Left ventricle myocardium inferior (tissue), 1 donor: ENCODE measurements at regions not wholly inside any gene's neighbourhood (a gene's known extent, or its start where the extent isn't known, plus 50 kb on each side); places are given as distances from the start of the nearest gene placed in this dataset.
"Not testable (repeated sequence)": the region's sequence is repeated elsewhere in the genome, so short reads cannot be mapped to it uniquely, and the experiment has no call there.

Source experiments
- DNase-seq: peaks from one replicate; pipeline ENCODE4 v3.0.0-alpha.2; 2020
- H3K27ac ChIP-seq: fragments of 200-600 bp; replicated peaks from 2 replicates; pipeline ENCODE4 v1.8.0; 2021
- H3K27me3 ChIP-seq: fragments of 200-600 bp; 2 replicates; pipeline ENCODE4 v1.8.0; 2021; ENCODE audit warnings: low read depth
- H3K36me3 ChIP-seq: fragments of 200-600 bp; 2 replicates; pipeline ENCODE4 v1.8.0; 2021
- H3K4me1 ChIP-seq: fragments of 200-600 bp; 2 replicates; pipeline ENCODE4 v1.8.0; 2021
- H3K4me3 ChIP-seq: fragments of 200-600 bp; 2 replicates; pipeline ENCODE4 v1.8.0; 2021; ENCODE audit warnings: mild to moderate bottlenecking, moderate library complexity
- H3K9me3 ChIP-seq: fragments of 200-600 bp; replicated peaks from 2 replicates; pipeline ENCODE4 v1.8.0; 2021
- CTCF ChIP-seq: fragments of 200-600 bp; IDR thresholded peaks from 2 replicates; pipeline ENCODE4 v1.8.0; 2021; ENCODE audit warnings: antibody characterized with exemption, mild to moderate bottlenecking, borderline replicate concordance
- intact Hi-C: fragments of 100-400 bp; cut with micrococcal nuclease; formaldehyde crosslinking; loops from one replicate; pipeline ENCODE4 v1.11.0; 2022
- donor health status: DM: no; HTN: yes; CAD: no; lungs with severe emphysema.

GRCh38 chr20:52049001-52049731 is 142.4 kb downstream of the ZFP64 start:
- no peaks in the 10 kb centered on the region for H3K4me1 ChIP-seq
- intact Hi-C loops: no loop called here
- no peaks in the 10 kb centered on the region for H3K9me3 ChIP-seq
- H3K4me3 ChIP-seq: no peak overlapping the region
- DNase-seq: no peak
- no peak overlapping the region for H3K27ac ChIP-seq
- peaks cover 43% of the 10 kb centered on the region for H3K27me3 ChIP-seq
- H3K36me3 ChIP-seq: no peaks in the 10 kb centered on the region
- no peak for TF ChIP-seq CTCF

- intact Hi-C loops: no loop called here
- Histone ChIP-seq H3K27ac (no peak overlapping the region), H3K9me3 (no peaks in the 10 kb centered on the region), H3K36me3 (no peaks in the 10 kb centered on the region), H3K27me3 (peaks cover 43% of the 10 kb centered on the region), H3K4me1 (no peaks in the 10 kb centered on the region), H3K4me3 (no peak overlapping the region)
- TF ChIP-seq CTCF: no peak
- no peak for DNase-seq
Observed at GRCh38 chr20:52047811-52048764, 143.5 kb downstream of the ZFP64 start.

GRCh38 chr20:52041966-52042365 is 149.6 kb downstream of the ZFP64 start:
- TF ChIP-seq CTCF: no peak
- no peaks in the 10 kb centered on the region for H3K9me3 ChIP-seq
- H3K4me1 ChIP-seq: no peaks in the 10 kb centered on the region
- no peaks in the 10 kb centered on the region for H3K36me3 ChIP-seq
- DNase-seq: no peak
- H3K27ac ChIP-seq: no peak overlapping the region
- intact Hi-C loops: no loop called here
- no peak overlapping the region for H3K4me3 ChIP-seq
- H3K27me3 ChIP-seq: peaks cover 18% of the 10 kb centered on the region

- no peaks in the 10 kb centered on the region for H3K27me3 ChIP-seq
- no peak for TF ChIP-seq CTCF
- intact Hi-C loops: no loop called here
- H3K9me3 ChIP-seq: no peaks in the 10 kb centered on the region
- no peaks in the 10 kb centered on the region for H3K36me3 ChIP-seq
- H3K4me1 ChIP-seq: no peaks in the 10 kb centered on the region
- no peak for DNase-seq
- no peak overlapping the region for H3K4me3 ChIP-seq
- no peak overlapping the region for H3K27ac ChIP-seq
Observed at GRCh38 chr20:52039790-52040189, 151.8 kb downstream of the ZFP64 start.

- H3K4me3 ChIP-seq, DNase-seq, H3K4me1 ChIP-seq, H3K9me3 ChIP-seq, H3K27me3 ChIP-seq, H3K27ac ChIP-seq, intact Hi-C loops, H3K36me3 ChIP-seq: not testable (repeated sequence)
Observed at GRCh38 chr20:52038632-52039031, 152.9 kb downstream of the ZFP64 start.

GRCh38 chr20:52037370-52037769 is 154.2 kb downstream of the ZFP64 start:
- TF ChIP-seq CTCF: no peak
- H3K4me1 ChIP-seq: no peaks in the 10 kb centered on the region
- DNase-seq: no peak
- intact Hi-C loops: no loop called here
- no peaks in the 10 kb centered on the region for H3K9me3 ChIP-seq
- no peaks in the 10 kb centered on the region for H3K27me3 ChIP-seq
- H3K4me3 ChIP-seq: no peak overlapping the region
- H3K27ac ChIP-seq: no peak overlapping the region
- no peaks in the 10 kb centered on the region for H3K36me3 ChIP-seq
